ACC112 (cell line): ENCODE measurements at regions not wholly inside any gene's neighbourhood (a gene's known extent, or its start where the extent isn't known, plus 50 kb on each side); places are given as distances from the start of the nearest gene placed in this dataset.
"Not testable (repeated sequence)": the region's sequence is repeated elsewhere in the genome, so short reads cannot be mapped to it uniquely, and the experiment has no call there.

Experiments
- H2AFZ ChIP-seq: fragments of 200-600 bp; sonication (generic); one replicate; pipeline ENCODE4 v1.6.0; 2017; ENCODE audit warnings: antibody characterized with exemption, low read length; ENCODE audit not compliant: unreplicated experiment
- H3K27ac ChIP-seq: fragments of 200-600 bp; sonication (generic); 2 replicates; pipeline ENCODE4 v1.5.1; 2014; ENCODE audit warnings: low read depth, mild to moderate bottlenecking, antibody characterized with exemption, low read length, moderate library complexity
- H3K27me3 ChIP-seq: fragments of 200-600 bp; sonication (generic); 2 replicates; pipeline ENCODE4 v1.6.1; 2014; ENCODE audit warnings: mild to moderate bottlenecking, antibody characterized with exemption, low read length, moderate library complexity, mixed read lengths; ENCODE audit not compliant: insufficient read depth
- H3K36me3 ChIP-seq: fragments of 200-600 bp; sonication (generic); 2 replicates; pipeline ENCODE4 v1.6.1; 2016; ENCODE audit warnings: mild to moderate bottlenecking, antibody characterized with exemption, low read length, moderate library complexity, mixed read lengths; ENCODE audit not compliant: insufficient read depth
- H3K4me1 ChIP-seq: fragments of 200-600 bp; sonication (generic); one replicate; pipeline ENCODE4 v1.6.1; 2016; ENCODE audit warnings: low read length, mixed read lengths; ENCODE audit not compliant: insufficient read depth, unreplicated experiment, control insufficient read depth
- H3K4me3 ChIP-seq: fragments of 200-600 bp; sonication (generic); 2 replicates; pipeline ENCODE4 v1.5.1; 2014; ENCODE audit warnings: mild to moderate bottlenecking, low read depth, low read length
- H3K79me2 ChIP-seq: fragments of 200-600 bp; sonication (generic); one replicate; pipeline ENCODE4 v1.6.0; 2016; ENCODE audit warnings: low read length; ENCODE audit not compliant: control insufficient read depth, unreplicated experiment, insufficient read depth

- no peaks in the 10 kb centered on the region for H3K36me3 ChIP-seq
- no peaks in the 10 kb centered on the region for H3K79me2 ChIP-seq
- H3K27me3 ChIP-seq = no peaks in the 10 kb centered on the region
- no peak overlapping the region for H2AFZ ChIP-seq
- H3K27ac ChIP-seq = no peak overlapping the region
- no peak overlapping the region for H3K4me3 ChIP-seq
- no peaks in the 10 kb centered on the region for H3K4me1 ChIP-seq
These were observed 1130.3 kb upstream of the CITED2 start for GRCh38 chr6:140504776-140505175.

- Histone ChIP-seq H3K27me3 (no peaks in the 10 kb centered on the region), H3K4me1 (no peaks in the 10 kb centered on the region), H3K36me3 (no peaks in the 10 kb centered on the region), H3K4me3 (no peak overlapping the region), H2AFZ (no peak overlapping the region), H3K27ac (no peak overlapping the region), H3K79me2 (no peaks in the 10 kb centered on the region)
These were observed 1126.4 kb upstream of the CITED2 start for GRCh38 chr6:140500849-140501248.

GRCh38 chr6:140499607-140500006 is 1125.2 kb upstream of the CITED2 start:
- Histone ChIP-seq H3K27ac (no peak overlapping the region), H3K27me3 (no peaks in the 10 kb centered on the region), H2AFZ (no peak overlapping the region), H3K4me3 (no peak overlapping the region), H3K36me3 (no peaks in the 10 kb centered on the region), H3K79me2 (no peaks in the 10 kb centered on the region), H3K4me1 (no peaks in the 10 kb centered on the region)

- peaks cover 9% of the 10 kb centered on the region for H3K4me1 ChIP-seq
- no peak overlapping the region for H3K27ac ChIP-seq
- no peaks in the 10 kb centered on the region for H3K79me2 ChIP-seq
- no peaks in the 10 kb centered on the region; the same call in 1 of the 2 replicates for H3K36me3 ChIP-seq
- no peak overlapping the region for H2AFZ ChIP-seq
- H3K27me3 ChIP-seq = no peaks in the 10 kb centered on the region
- no peak overlapping the region for H3K4me3 ChIP-seq
These were observed 1120.1 kb upstream of the CITED2 start for GRCh38 chr6:140494321-140495108.

- not testable (repeated sequence) for H3K4me1 ChIP-seq, H3K79me2 ChIP-seq, H3K27me3 ChIP-seq, H2AFZ ChIP-seq, H3K36me3 ChIP-seq, H3K4me3 ChIP-seq, H3K27ac ChIP-seq
These were observed 1119.0 kb upstream of the CITED2 start for GRCh38 chr6:140493470-140493869.

- Histone ChIP-seq H3K4me3 (no peak overlapping the region), H2AFZ (no peak overlapping the region), H3K36me3 (peaks cover 12% of the 10 kb centered on the region; the same call in 1 of the 2 replicates), H3K27ac (no peak overlapping the region), H3K27me3 (no peaks in the 10 kb centered on the region), H3K79me2 (no peaks in the 10 kb centered on the region), H3K4me1 (peaks cover 28% of the 10 kb centered on the region)
These were observed 1115.6 kb upstream of the CITED2 start for GRCh38 chr6:140490081-140490480.

GRCh38 chr6:140487586-140487985 is 1113.1 kb upstream of the CITED2 start:
- H3K27me3 ChIP-seq = no peaks in the 10 kb centered on the region

GRCh38 chr6:140486450-140487361 is 1112.3 kb upstream of the CITED2 start:
- Histone ChIP-seq H3K27ac (peak overlapping the region; percentile 79), H3K27me3 (no peaks in the 10 kb centered on the region), H3K4me3 (no peak overlapping the region), H2AFZ (peak overlapping the region; percentile 33), H3K4me1 (peaks cover 36% of the 10 kb centered on the region), H3K79me2 (no peaks in the 10 kb centered on the region), H3K36me3 (peaks cover 12% of the 10 kb centered on the region; the same call in 1 of the 2 replicates)

More at GRCh38 chr6:140487586-140487985, 1113.1 kb upstream of the CITED2 start:
- no peak overlapping the region for H2AFZ ChIP-seq
- H3K4me1 ChIP-seq = peaks cover 36% of the 10 kb centered on the region
- H3K79me2 ChIP-seq = no peaks in the 10 kb centered on the region
- H3K36me3 ChIP-seq = peaks cover 12% of the 10 kb centered on the region; the same call in 1 of the 2 replicates
- H3K27ac ChIP-seq = peak overlapping the region; percentile 79; the same call in 1 of the 2 replicates
- H3K4me3 ChIP-seq = no peak overlapping the region

GRCh38 chr6:140485740-140486449 is 1111.4 kb upstream of the CITED2 start:
- Histone ChIP-seq H3K27ac (peak overlapping the region; percentile 79), H2AFZ (peak overlapping the region; percentile 33), H3K79me2 (no peaks in the 10 kb centered on the region), H3K36me3 (peaks cover 12% of the 10 kb centered on the region; the same call in 1 of the 2 replicates), H3K4me1 (peaks cover 37% of the 10 kb centered on the region), H3K4me3 (no peak overlapping the region), H3K27me3 (no peaks in the 10 kb centered on the region)

- no peaks in the 10 kb centered on the region for H3K79me2 ChIP-seq
- H3K27ac ChIP-seq = no peak overlapping the region
- H2AFZ ChIP-seq = peak overlapping the region; percentile 74
- no peak overlapping the region for H3K4me3 ChIP-seq
- no peaks in the 10 kb centered on the region for H3K36me3 ChIP-seq
- no peaks in the 10 kb centered on the region for H3K27me3 ChIP-seq
- peaks cover 22% of the 10 kb centered on the region for H3K4me1 ChIP-seq
These were observed 1106.4 kb upstream of the CITED2 start for GRCh38 chr6:140480852-140481251.
